GM18502 (cell line): ENCODE measurements at regions not wholly inside any gene's neighbourhood (a gene's known extent, or its start where the extent isn't known, plus 50 kb on each side); places are given as distances from the start of the nearest gene placed in this dataset.
"Not testable (repeated sequence)": the region's sequence is repeated elsewhere in the genome, so short reads cannot be mapped to it uniquely, and the experiment has no call there.

Experiments used
- ATAC-seq: cut with Tn5 transposase; IDR thresholded peaks from one replicate; pipeline ENCODE4 v1.9.1; 2021; ENCODE audit warnings: mild to moderate bottlenecking; ENCODE audit not compliant: unreplicated experiment, poor library complexity

DNA sequence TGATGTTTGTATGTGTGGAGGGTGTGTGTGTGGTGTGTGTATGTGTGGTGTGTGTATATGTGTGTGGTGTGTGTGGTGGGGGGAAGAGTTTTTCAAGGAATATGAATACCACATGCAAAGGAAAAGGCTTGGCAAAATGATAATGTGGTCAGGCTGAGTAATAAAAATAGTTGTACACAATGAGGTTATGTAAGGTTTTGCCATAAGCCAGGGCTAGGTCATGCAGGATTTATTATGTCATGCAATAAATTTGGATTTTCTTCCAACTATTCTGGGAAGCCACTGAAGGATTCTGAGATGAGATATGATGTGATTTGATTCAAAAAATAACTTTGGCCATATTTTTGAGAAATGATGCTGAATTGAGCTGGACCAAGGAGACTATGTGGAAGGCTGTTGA, 1191.6 kb upstream of the SEL1L start:
- ATAC-seq = no peak

DNA sequence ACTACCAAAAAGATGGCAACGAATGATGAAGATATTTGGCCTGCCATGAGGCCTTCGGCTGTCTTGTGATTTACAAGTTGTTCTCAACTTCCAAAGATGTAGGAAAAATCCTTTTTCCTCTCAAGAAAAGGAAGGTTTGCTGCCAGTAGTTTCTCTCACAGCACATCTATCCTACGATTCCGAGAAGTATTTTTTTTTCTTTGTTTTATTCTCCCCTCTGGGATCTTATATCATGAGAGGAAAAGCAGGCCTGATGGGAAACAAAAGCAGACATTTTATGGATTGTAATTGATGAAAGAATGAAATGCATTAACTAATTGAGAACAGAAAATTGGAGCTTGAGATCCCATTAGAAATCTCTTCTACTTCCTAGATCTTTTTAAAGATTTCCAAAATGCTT, 1197.9 kb upstream of the SEL1L start:
- ATAC-seq = no peak

DNA sequence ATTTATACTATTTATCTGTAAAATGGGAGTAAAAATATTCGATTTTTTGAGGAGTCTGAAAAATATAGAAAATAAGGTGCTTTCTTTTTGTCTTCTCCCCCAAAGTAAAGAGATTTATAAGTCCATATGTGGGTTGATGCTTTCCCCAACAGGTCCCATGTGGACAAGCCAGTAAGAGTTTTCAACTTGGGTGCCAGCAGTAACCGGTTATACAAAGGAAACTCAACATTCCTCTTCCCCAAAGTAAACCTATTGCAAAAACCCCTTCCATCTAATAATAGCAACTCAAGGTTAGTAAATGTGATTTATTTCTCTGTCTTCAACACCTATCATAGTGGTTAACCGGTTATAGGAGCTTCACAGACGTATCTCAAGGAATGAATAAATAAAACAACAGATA, 1206.9 kb upstream of the SEL1L start:
- no peak for ATAC-seq

DNA sequence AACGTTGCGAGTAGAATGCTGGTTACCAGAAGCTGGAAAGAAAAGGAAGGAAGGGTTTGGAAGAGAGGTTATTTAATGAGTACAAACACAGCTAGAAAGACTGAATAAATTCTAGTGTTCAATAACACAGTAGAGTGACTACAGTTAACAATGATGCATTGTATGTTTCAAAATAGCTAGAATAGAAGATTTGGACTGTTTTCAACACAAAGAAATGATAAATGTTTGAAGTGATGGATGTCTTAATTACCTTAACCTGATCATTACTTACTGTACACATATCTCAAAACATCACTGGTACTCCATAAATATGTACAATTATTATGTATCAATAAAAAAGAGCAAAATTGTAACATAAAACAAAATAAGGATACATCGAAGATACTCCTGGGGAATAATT, 1221.8 kb upstream of the SEL1L start:
- ATAC-seq = no peak

DNA sequence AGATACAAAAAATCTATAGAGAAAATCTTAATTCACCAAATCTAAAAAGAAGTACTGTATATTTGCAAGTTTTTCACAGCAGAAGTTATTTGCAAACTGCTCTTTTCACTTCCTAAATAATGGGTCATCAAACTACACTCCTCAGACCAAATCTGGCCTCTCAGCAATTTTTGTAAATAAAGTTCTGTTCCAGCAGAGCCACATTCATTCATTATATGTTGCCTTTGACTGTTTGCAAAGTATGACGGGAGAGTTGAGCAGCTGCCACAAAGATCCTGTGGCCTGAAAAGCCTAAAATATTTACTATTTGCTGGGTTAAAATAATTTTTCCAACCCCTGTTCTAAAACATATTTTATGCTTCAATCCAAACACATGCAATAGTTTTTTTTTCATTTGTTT, 1222.3 kb upstream of the SEL1L start:
- ATAC-seq = no peak

DNA sequence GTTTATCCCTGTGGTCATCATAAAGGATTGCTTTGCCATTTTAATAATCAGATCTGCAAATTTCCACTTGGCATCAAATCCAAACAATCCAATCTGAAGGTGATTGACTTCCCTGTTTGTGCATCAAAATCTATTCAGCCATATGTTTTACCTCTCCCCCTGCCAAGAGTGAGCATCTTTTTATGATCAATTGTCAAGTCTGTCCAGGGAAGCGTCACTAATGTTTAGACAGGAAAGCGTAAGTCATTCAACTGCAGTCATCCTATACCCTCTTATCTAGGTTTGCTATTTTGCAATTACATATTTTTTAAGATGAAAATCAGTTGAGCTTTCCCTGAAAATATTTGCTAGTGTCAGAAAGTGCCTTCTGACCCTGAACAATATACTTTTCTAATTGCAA, 1224.1 kb upstream of the SEL1L start:
- ATAC-seq = no peak

DNA sequence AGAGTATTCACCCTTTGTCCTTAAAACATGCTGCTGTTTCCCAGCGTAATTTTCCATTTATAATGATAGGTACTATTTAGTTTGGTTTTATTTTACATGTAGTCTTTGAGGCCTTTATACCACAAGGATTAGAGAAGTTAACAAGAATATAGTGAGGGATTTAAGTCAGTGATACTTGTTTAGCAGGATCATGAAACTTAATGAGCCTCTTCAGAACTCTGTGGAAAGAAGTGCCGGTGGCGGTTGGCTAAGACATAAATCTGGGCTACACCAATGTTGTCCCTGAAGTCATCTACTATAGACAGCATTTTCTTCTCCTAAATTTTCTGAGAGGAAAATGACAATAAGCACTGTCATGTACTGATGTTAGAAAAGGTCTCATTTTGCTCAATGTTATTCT, 1226.0 kb upstream of the SEL1L start:
- ATAC-seq = no peak

DNA sequence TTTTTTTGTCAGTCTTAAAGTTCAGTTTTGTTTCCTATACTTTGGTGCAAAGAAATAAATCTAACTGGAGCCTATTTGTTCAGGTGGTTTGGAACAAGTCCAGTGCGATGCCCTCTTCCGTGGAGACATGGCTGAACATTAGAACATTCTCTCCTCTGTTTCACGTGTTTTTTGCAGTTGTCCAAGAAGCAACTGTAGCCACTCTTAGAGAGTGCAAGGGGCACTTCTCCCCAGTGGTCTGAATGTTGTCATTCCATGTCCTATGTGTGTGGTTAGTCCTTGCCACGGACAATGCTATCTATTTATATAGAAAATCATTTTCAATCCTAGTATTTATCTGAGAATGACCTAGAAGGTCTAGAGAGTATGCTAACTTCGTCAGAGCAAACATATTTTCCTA, 1232.5 kb upstream of the SEL1L start:
- ATAC-seq = no peak

DNA sequence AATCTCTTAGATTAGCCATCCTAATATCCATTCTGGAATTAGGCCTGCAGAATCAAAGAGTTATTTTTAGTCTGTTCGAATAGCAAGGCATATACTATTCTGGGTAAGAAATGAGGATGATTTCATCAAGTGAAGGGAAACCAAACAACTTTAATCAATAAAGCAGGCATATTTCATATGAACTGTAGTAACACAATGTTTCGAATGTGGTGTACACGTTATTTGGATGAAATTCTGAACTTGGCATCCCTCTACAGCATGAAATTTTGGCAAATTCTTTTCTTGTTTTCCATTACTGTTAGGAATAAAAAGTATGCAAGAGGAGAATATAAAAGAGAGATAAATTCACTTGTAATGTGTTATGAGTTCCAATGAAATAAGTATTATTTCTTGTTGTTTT, 1233.3 kb upstream of the SEL1L start:
- no peak for ATAC-seq

DNA sequence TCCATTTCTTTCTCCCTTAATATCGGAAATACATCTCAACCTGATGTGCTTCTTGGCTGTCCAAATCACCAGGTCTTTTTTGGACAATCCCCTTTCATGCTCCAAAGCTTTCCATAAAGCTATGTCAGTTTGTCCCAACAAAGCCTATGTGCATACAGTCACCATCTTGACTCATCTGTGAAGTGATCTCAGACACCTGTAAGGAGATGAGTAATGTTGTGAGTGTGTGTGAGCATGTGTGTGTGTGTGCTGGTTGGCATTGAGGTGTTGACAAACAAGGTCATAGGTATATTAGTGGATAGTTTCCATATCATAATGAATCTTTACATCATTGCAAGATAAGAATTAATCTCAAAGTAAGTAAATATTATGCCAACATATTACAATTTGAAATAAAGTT, 1243.3 kb upstream of the SEL1L start:
- no peak for ATAC-seq

DNA sequence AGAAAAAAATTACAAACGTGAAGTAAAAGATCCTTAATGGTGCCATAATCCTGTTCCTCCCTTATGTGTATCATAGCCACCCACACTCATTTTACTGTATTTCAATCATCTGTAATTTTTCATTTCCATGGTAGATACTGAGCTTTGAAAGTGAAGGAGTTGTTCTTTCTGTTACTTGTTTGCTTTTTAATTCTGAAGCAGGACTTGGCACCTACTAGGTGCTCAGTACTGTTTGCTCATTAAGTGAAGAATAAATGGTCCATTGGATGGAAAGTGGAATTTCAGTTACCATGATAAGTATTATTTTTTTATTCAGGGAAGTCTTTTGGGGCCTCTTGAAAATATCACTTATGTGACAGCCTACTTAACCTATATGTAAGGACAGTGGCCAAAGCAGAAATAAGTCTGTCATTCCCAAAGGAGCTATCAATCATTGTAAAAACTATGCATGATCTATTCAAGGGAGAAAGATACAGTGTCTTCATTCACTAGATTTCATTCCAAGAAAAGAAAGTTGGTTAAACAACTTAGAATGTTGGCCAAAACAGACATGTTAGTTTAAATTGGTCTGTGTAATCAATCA, 1244.4 kb upstream of the SEL1L start:
- ATAC-seq = no peak

DNA sequence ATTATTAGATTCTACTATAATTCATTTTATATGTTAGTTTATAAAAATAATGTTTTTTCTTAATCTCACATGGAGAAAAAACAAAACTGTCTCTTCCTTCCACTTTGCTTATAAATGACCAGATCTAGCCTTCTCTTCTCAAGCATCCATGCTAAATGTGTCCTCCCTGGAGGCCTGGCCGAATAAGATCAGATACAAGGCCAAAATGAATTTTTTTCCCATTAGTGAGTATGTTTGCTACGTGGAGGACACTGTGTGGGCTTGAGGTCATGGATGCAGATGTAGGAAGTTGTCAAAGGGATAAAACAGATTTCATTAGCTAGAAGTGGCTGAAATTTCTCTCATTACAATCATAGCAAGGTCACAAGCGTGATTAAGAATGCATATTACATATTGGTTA, 1244.9 kb upstream of the SEL1L start:
- ATAC-seq = no peak

DNA sequence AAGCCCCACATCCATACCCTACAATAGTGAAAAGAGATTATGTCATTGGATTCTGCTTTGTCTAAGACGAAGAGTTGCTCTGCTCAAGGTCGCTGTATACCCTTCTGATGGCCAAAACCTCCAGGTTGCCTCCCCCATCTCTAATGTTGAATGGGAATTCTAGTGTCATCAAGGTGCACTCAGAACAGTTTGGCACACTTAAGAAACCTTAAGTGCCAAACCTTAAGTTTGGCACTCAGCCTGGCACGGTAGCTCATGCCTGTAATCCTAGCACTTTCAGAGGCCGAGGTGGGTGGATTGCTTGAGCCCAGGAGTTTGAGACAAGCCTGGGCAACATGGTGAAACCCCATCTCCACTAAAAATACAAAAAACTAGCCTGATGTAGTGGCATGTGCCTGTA, 1245.6 kb upstream of the SEL1L start:
- ATAC-seq = no peak

DNA sequence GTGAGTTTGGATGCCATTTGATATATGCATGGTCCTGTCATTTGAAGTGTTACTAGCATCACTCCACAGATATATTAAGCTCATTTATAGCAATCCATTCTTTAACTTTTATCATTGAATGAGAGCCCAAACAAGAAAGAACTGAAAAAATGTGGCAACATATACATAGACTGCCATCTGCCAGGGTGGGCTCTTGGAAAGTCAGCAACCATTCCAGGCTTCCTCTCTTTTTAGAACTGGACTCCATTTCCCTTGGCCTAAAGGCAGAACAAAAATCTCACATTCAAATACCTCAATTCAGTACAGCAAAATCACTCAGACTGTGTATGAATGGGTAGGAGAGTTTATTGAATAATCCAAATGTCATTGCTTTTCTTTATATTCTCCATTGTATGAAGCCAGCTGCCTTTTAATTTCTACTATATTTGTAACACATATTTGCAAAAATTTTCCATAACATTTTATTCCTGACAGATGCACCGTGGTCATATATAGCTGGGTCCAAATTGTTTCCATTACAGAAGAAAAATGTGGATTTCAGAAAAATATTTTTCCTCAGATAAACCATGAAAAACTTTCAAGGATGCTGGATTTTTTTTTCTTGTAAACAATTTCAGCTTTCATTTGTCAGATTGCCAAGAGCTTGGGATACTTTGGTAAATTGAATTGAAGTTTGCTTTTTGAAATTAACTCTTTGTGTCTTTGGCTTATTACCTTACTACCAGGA, 1252.3 kb upstream of the SEL1L start:
- ATAC-seq = no peak

DNA sequence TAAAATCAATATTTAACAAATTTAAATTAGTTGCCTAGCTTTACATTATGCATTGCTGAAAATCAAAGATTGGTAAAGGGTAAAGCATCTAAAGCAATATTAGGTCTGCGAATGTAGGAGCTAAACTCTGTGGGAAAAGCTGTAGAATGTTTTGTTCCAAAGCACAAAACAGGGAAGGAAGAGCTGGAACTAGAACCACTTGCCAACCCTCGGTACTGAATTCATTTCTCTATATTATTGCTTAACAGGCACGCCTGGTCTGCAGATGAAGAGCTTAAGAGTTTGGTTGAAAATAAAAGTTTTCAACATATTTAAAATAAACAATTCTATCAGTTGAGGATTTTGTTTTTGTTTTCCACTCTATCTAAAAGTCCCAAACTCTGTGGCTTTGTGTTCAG, 1252.8 kb upstream of the SEL1L start:
- no peak for ATAC-seq

DNA sequence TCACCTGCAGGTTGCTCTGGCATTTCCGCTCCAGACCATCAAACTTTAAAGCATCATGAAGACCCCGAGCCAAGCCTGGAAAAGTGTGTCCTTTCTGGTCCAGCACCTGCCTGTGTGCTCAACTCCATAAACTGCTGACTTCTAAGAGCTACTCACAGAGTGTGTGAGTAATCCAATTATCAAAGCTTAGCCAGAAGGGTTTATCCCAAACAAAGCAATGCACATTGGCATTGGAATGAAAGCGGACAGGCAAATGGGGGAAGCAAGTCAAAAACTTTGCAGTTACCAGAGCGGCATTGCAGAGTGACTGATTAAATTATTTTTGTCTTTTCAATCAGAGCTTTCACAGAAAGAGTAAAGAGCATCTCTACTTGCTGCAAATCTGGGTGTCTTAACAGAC, 1262.4 kb upstream of the SEL1L start:
- ATAC-seq = no peak

DNA sequence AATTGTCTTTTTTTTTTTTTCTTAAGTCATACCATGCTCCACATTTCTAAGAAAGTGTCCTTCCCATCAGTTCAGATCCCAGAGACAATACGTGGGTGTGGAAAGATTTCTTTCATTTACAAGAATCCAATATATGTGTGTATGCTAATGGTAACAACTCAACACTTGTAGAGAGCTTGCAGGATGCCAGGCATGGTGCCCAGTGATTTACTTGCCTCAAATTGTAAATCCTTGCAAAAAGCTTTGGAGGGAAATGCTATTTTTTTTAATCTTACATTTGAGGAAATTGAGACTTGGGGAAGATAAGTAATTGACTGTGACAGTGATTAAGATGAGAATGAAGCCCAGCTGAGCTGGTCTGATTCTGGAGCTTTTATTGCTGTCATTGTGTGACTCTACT, 1264.6 kb upstream of the SEL1L start:
- no peak for ATAC-seq

DNA sequence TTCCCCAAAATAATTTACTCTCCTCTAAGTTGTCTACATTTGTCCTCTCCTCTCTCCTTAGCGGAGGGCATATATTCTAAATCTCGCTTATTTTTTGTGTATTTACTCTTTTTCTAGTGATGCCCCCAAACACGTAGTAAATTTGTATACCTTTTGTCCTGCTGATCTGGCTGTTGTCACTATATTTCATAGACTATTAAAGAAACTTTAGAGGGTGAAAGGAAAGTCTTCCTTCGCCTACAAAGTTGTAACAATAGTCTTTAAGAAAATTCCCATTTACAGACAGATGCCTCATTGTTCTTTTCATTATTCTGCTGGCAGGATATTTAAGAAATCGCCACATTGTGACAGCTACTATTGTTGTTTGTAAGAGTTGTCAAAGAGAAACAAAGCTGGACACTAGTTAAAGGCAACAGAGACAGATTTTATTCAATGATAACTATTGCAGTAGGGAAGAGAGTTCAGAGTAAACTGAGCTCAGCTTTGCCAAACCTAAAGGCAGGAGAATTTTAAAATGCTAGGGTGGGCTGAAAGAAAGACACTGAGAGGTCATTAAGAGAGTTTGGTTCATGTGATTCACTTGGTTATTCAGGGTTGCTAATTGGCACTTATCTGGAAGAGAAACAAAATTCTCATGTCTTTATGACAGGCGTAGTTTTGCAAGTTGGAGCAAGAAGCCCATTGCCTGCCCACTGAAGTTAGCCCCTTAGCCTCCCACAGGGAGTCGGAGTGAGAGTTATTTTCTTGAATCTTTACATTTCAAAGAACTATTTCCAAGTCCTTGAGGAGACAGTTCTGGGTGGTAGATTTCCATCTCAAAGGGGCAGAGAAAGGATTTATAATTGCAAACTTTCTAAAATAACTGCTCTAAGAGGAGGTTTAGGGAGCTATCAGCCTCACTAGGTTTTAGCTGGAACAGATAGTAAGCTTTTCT, 1272.5 kb upstream of the SEL1L start:
- no peak for ATAC-seq

DNA sequence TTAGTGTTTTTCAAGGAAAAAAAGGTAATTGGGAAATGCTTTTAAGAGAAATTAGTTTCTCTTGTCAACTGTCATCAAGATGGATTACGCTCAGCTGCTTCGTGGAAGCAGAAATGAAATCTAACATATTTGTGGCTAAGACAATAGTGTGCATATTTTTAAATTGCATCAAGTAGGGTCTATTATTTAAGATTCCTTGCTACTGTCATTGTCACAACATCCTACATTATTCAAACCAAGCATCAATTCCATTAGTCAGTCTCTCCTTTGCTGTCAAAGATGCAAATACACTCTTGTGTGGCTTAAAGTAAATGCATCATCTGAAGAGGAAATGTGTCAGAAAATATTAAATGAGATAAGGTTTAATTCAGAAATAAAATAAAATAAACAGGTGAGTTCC, 1277.6 kb upstream of the SEL1L start:
- no peak for ATAC-seq

DNA sequence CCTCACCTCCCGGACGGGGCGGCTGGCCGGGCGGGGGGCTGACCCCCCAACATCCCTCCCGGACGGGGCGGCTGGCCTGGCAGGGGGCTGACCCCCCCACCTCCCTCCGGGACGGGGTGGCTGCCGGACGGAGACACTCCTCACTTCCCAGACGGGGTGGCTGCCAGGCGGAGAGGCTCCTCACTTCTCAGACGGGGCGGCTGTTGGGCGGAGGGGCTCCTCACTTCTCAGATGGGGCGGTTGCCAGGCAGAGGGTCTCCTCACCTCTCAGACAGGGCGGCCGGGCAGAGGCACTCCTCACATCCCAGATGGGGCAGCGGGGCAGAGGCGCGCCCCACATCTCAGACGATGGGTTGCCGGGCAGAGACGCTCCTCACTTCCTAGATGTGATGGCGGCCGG, 1280.7 kb upstream of the SEL1L start:
- ATAC-seq = not testable (repeated sequence)

DNA sequence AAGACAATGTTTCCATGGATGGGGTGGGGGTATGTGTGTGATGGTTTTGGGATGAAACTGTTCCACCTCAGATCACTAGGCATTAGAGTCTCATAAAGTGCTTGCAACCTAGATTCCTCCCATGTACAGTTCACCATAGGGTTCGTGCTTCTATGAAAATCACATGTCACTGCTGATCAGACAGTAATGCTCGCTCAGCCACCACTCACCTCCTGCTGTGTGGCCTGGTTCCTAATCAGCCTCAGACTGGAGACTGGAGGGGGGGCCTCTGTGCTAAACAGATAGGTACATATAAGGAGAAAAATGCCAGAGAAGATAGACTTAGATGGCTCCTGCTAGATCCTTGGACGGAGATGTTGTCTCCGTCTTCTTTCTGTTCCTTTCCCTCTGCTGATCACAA, 1296.9 kb upstream of the SEL1L start:
- ATAC-seq = no peak
